IPS-18a (cell line): ENCODE measurements at regions not wholly inside any gene's neighbourhood (a gene's known extent, or its start where the extent isn't known, plus 50 kb on each side); places are given as distances from the start of the nearest gene placed in this dataset.

Source experiments
- H3K27ac ChIP-seq: one replicate; pipeline ENCODE4 v1.5.1; 2013; ENCODE audit warnings: low read length
- H3K27me3 ChIP-seq: one replicate; pipeline ENCODE4 v1.6.1; 2013; ENCODE audit warnings: mild to moderate bottlenecking, low read length; ENCODE audit not compliant: control insufficient read depth, insufficient read depth
- H3K36me3 ChIP-seq: one replicate; pipeline ENCODE4 v1.6.1; 2013; ENCODE audit warnings: low read depth, low read length; ENCODE audit not compliant: control insufficient read depth
- H3K4me1 ChIP-seq: one replicate; pipeline ENCODE4 v1.6.1; 2013; ENCODE audit warnings: low read depth, low read length; ENCODE audit not compliant: control insufficient read depth
- H3K4me3 ChIP-seq: one replicate; pipeline ENCODE4 v1.5.1; 2013; ENCODE audit warnings: low read length
- H3K9ac ChIP-seq: one replicate; pipeline ENCODE4 v1.6.1; 2013; ENCODE audit warnings: mild to moderate bottlenecking, low read length, moderate library complexity
- H3K9me3 ChIP-seq: one replicate; pipeline ENCODE4 v1.6.1; 2013; ENCODE audit warnings: low read depth, low read length; ENCODE audit not compliant: control insufficient read depth

DNA sequence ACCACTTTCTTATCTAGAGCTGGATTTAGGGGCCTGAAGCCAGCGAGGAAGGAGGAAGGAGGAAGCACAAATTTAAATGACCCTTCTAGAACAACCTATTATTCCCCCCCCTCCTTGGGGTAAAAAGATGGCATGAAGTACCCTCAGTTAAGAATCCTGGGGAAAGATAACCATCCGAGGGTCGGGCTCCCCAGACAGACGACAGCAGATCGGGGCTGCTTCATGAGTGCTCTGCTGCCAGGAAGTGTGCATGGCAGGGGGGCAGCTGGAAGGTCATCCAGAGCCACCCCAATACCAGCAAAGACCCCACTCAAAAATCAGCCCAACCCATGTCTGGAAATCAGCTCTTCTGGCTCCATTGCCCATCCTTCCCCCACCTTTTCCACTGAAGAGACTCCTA is 207.5 kb downstream of the CTTN start:
- Histone ChIP-seq H3K27ac (no peak overlapping the region), H3K27me3 (no peaks in the 10 kb centered on the region), H3K9me3 (no peaks in the 10 kb centered on the region), H3K36me3 (no peaks in the 10 kb centered on the region), H3K4me3 (no peak overlapping the region), H3K4me1 (peaks cover 26% of the 10 kb centered on the region), H3K9ac (no peak overlapping the region)

DNA sequence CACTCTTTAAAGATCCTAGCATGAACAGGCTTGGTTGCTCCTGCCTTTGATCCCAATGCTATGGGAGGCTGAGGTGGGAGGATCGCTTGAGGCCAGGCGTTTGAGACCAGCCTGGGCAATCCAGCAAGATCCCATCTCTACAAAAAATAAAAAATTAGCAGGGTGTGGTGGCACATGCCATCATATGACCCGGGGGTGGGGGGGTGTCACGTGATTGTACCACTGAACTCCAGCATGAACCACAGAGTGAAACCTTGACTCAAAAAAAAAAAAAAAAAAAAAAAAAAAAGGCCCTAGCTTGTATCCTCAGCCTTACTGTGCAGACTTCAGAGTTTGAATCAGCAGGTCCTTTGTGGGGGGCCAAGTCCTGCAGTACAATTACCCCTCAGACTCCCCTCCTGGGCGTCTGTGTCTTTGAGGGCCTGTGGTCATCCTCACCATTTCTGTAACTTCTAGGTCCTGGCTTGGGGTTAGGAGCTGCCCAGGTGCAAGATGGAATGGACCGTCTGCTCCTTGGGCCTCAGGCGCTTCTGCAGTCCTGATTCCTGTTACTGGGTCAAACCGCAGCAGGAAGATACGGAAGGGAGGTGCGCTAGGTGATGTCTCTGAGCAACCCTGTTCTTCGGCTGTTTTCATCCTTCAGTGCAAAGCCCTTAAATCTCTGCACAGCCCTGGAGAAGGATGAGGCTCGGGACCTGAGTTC is 208.1 kb downstream of the CTTN start:
- Histone ChIP-seq H3K9ac (no peak overlapping the region), H3K4me3 (no peak overlapping the region), H3K36me3 (no peaks in the 10 kb centered on the region), H3K27me3 (no peaks in the 10 kb centered on the region), H3K9me3 (no peaks in the 10 kb centered on the region), H3K4me1 (peaks cover 32% of the 10 kb centered on the region), H3K27ac (no peak overlapping the region)

DNA sequence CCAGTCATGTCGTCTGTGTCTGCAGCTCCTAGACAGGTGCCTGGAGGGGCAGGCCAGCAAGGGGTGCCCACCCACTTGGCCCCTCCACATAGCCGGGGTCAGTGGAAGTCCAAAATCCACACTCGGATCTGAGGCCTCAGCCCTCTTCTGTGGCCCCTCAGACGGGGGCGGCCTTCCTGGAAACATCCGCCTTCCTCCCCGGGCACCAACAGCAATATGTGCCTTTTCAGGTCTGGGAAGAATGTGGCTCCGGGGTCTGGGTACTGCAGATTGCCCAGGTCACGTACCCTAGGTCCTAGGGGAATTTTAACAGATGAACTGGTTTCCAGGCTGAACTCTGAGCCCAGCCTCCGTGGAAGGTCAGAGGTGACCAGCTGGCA is 208.6 kb downstream of the CTTN start:
- no peaks in the 10 kb centered on the region for H3K27me3 ChIP-seq
- H3K4me3 ChIP-seq: no peak overlapping the region
- no peaks in the 10 kb centered on the region for H3K36me3 ChIP-seq
- H3K27ac ChIP-seq: no peak overlapping the region
- H3K4me1 ChIP-seq: peaks cover 35% of the 10 kb centered on the region
- no peak overlapping the region for H3K9ac ChIP-seq
- no peaks in the 10 kb centered on the region for H3K9me3 ChIP-seq

DNA sequence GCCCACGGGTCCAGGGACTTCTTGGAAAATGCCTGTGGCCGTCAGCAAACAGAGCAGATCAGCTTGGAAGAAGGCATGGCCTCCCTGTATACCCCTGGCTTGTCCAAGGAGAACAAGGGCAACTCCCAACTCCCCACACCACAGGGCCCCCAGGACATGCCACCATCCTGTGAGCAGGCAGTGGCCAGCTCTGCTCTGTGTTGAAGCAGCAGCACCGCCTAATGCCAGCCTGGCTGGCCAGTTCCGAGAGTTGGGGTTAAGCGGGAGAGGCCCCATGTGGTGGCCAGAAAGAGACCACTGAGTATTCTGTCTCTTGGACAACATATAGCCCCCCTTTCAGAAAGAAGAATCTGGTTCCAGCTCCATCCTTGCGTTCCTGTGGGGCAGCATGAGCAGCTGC is 209.2 kb downstream of the CTTN start:
- Histone ChIP-seq H3K9ac (no peak overlapping the region), H3K9me3 (no peaks in the 10 kb centered on the region), H3K4me3 (no peak overlapping the region), H3K27ac (no peak overlapping the region), H3K27me3 (no peaks in the 10 kb centered on the region), H3K36me3 (no peaks in the 10 kb centered on the region), H3K4me1 (peaks cover 41% of the 10 kb centered on the region)

DNA sequence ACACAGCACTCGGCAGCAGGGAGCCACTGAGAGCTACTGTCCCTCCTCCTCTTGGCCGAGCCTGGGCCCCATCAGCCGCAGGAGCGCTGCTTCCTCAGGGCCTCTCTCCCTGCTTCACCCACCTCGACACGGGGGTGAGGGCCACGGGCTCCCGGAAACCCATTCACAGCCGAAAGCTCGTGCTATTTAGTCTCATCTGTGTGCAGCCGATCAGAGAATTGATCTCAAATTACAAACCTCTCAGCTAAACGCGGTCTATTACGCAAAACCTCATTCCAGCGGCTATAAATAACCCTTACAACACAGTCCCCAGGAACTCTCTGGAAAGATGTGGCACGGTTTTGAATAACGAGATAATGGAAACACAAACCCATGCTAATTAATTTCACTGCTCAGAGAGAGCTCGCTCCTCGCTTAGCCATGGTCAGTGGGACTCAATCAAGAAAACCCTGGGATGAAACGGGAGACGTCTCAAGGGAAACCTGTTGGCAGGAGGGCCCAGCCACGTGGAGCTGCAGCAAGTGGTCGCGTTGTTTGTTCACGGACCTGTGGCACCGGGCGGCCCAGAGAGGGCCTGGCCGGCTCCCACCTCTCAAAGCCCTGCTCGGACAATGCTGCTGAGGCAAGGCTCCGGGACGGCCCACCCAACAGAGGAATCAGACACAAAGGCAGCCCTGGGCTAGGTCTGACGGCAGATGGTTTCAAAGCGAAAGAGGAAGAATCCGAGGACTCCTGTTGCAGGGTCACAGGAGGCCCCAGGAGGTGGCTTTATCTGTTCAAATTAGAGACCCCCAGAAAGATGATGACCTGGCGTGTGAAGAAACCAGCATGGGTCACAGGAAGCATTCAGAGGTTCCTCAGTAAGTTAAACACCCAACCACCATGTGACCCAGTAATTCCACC is 210.5 kb downstream of the CTTN start:
- Histone ChIP-seq H3K9ac (no peak overlapping the region), H3K4me1 (peaks cover 41% of the 10 kb centered on the region), H3K27ac (no peak overlapping the region), H3K27me3 (no peaks in the 10 kb centered on the region), H3K9me3 (no peaks in the 10 kb centered on the region), H3K36me3 (no peaks in the 10 kb centered on the region), H3K4me3 (no peak overlapping the region)

DNA sequence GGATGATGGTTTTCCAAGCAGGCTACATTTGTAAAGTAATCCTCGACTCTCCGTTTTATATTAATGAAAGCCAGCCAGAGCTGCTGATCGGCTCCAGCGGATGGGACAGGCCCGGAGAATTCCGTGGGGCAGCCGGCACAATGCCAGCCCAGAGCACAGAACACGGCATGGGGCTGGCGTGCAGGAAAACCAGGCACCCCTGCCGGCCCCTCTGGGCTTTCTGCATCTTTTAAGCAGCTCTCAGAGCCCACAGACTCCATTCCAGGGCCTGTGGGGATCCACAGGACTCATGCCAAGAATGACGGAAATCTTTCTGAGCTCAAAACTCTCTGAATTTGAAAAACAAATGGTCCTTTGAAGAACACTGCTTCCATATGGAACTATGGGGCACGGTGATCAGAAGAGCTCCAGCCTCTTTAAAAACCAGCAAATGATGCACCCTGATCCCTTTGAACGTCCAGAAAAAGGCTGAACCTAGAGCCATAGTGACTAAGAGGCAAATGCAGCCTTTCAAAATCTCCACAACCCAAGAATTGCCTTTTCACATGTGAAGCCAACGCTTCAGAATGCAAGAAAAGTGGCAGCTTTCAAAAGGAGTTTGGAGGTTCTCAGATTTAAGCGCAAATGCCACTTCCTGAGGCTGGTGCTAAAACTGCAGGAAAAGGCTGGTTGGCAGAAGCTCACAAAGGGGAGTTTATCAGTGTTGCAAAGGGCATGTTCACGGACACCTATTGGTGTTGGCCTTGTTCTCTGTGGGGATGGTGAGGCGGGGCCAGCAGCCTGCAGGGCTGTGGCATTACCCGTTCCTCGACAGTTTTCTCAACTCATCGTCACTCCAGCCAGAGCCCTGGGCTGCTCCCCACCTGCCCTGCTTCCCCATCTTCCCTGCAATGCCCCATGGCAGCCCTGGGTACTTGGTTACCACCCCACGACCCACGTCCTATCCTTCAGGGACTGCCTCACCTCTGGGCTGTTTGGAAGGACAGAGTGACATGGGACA is 212.5 kb downstream of the CTTN start:
- no peak overlapping the region for H3K27ac ChIP-seq
- no peak overlapping the region for H3K4me3 ChIP-seq
- H3K9me3 ChIP-seq: no peaks in the 10 kb centered on the region
- no peak overlapping the region for H3K9ac ChIP-seq
- no peaks in the 10 kb centered on the region for H3K36me3 ChIP-seq
- H3K4me1 ChIP-seq: peaks cover 31% of the 10 kb centered on the region
- H3K27me3 ChIP-seq: no peaks in the 10 kb centered on the region

DNA sequence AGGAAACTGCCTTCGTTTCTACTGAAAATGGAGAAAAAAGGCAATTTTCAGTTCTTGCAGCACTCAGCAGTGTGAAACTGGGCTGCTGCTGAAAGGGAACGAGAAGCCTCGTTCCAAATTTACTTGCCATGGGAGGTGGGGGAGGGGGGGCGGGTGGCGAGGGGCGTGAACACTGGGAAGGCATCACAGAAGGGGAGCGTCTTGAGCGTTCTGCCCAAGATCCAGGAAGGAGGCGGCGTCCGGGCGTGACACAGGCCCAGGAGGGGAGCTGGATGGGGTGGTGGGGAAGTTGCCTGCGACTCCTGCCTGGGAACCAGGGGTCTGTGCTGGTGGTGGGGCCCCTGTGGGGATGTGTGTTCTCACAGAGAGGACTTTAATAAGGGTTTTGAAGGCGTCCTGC is 213.5 kb downstream of the CTTN start:
- no peaks in the 10 kb centered on the region for H3K27me3 ChIP-seq
- H3K9me3 ChIP-seq: no peaks in the 10 kb centered on the region
- H3K9ac ChIP-seq: no peak overlapping the region

DNA sequence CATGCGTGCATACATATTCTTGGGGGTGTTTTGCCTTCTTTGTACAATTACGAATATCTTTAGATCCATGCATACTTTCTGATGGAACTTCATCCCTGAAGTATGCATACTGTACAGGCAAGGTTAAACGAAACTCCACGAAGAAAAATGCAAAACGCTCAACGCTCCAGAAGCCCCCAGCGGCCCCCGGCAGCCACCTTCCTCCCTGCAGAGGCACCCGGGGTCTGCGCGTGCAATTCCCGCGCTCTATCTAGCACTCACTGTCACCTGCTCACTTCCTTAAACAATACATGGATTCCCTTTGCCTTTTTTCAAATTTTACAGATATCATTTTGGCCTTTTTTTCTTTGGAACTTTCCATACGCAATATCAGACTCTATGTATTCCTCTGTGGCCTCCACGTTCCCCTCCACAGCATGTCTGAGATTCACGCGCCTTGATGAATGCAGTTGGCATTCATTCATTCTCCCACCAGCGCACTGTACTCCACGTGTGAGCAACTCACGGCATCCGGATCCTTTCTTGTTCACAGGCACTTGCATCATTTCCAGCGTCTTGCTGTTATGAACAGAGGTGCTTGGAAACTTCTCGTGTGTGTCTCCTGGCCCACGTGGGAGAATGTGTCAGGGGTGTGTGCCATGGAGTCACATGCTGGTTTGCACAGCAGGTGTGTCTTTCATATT is 214.3 kb downstream of the CTTN start:
- H3K27me3 ChIP-seq: no peaks in the 10 kb centered on the region
- no peak overlapping the region for H3K9ac ChIP-seq
- no peak overlapping the region for H3K4me3 ChIP-seq
- H3K27ac ChIP-seq: no peak overlapping the region
- no peaks in the 10 kb centered on the region for H3K9me3 ChIP-seq
- H3K4me1 ChIP-seq: peaks cover 31% of the 10 kb centered on the region
- H3K36me3 ChIP-seq: no peaks in the 10 kb centered on the region

More for the DNA sequence above, 213.5 kb downstream of the CTTN start:
- Histone ChIP-seq H3K36me3 (no peaks in the 10 kb centered on the region), H3K4me3 (no peak overlapping the region), H3K4me1 (peaks cover 31% of the 10 kb centered on the region), H3K27ac (no peak overlapping the region)

DNA sequence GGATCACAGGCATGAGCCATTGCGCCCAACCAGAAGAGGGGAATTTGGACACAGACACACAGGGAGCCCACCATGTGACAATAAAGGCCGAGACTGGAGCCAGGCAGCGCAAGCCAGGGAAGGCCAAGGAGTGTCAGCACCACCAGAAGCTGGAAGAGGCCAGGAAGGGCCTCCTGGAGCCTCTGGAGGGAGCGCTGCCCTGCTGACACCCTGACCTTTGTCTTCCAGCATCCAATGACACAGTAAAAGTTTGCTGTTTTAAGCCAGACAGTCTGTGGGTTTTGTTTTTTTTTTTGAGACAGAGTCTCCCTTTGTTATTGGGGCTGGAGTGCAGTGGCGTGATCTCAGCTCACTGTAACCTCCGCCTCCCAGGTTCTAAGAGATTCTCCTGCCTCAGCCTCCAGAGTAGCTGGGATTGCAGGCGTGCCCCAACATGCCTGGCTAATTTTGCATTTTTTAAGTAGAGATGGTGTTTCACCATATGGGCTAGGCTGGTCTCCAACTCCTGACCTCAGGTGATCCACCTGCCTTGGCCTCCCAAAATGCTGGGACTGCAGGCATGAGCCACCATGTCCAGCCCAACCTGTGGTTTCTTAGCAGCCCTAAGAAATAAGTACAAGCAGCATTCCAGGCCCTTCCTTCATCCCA is 215.8 kb downstream of the CTTN start:
- Histone ChIP-seq H3K9ac (no peak overlapping the region), H3K4me3 (no peak overlapping the region), H3K9me3 (no peaks in the 10 kb centered on the region), H3K27ac (no peak overlapping the region), H3K27me3 (no peaks in the 10 kb centered on the region), H3K36me3 (no peaks in the 10 kb centered on the region), H3K4me1 (peaks cover 25% of the 10 kb centered on the region)

DNA sequence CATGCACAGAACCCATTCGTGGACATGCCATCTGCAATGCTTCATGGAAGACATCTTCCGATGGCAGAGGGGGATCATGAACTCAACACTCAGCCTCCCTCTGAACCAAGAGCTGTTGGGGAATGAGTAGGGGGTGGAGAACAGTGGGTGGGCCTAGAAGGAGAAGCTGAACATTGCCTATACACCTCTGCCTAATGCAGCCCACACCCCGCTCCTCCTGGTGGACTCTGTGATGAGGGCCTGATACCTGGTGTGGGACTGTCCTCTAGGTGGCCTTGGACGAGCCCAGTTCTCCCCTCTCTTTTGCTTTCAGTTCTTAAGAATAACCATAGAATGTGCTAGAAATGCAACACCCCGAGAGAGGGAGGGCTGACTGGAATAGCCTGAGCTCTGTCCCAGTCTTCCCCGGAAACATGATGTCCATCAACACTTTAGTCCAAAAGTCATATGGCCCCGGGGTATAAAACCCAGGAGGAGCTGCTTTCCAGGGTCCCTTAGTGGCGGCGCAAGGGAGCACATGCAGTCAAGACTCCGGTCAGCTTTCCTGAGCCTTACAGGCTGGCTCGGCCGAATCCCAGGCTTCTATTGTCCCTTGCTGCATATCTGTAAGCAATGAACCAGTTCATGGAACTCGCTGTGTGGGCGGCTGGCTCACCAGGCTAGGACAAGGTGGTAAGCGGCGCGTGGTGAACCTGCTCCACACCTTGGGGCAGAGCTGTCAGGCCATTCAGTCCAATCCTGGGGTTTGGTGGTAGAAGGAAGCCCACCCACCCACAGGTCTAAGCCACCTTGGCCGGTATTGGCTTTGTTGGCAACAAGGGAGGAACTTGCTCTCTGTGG is 216.9 kb downstream of the CTTN start:
- no peaks in the 10 kb centered on the region for H3K36me3 ChIP-seq
- peaks cover 20% of the 10 kb centered on the region for H3K4me1 ChIP-seq
- H3K4me3 ChIP-seq: no peak overlapping the region
- H3K9ac ChIP-seq: no peak overlapping the region
- no peaks in the 10 kb centered on the region for H3K27me3 ChIP-seq
- H3K27ac ChIP-seq: no peak overlapping the region
- H3K9me3 ChIP-seq: no peaks in the 10 kb centered on the region
